ENCODE measurements at regions not wholly inside any gene's neighbourhood (a gene's known extent, or its start where the extent isn't known, plus 50 kb on each side); places are given as distances from the start of the nearest gene placed in this dataset.

DNA sequence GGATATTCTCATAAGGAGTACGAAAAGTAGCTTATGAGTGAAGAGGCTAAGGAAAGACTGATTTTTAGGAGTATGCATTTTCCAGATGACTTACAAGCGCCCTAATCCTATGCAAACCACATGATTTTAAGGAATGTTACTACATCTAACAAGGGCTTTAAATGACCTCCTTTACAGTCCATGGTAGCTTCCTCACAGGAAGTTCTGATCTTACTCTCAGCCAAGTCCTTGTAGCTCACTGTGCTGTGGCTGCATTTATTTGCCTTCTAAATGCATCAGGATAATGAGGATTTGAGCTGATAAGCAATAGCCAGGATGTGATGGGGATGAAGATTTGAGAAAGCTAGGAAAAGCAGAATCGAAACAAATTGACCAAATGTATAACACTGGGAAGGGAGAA, 896.0 kb downstream of the MCTP2 start:
- TF ChIP-seq, protein P1, sequence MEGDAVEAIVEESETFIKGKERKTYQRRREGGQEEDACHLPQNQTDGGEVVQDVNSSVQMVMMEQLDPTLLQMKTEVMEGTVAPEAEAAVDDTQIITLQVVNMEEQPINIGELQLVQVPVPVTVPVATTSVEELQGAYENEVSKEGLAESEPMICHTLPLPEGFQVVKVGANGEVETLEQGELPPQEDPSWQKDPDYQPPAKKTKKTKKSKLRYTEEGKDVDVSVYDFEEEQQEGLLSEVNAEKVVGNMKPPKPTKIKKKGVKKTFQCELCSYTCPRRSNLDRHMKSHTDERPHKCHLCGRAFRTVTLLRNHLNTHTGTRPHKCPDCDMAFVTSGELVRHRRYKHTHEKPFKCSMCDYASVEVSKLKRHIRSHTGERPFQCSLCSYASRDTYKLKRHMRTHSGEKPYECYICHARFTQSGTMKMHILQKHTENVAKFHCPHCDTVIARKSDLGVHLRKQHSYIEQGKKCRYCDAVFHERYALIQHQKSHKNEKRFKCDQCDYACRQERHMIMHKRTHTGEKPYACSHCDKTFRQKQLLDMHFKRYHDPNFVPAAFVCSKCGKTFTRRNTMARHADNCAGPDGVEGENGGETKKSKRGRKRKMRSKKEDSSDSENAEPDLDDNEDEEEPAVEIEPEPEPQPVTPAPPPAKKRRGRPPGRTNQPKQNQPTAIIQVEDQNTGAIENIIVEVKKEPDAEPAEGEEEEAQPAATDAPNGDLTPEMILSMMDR (IDR thresholded peaks at IDR 0.05; ENCODE audit: insufficient read depth, low read length): no peak
- TF ChIP-seq POLR2AphosphoS5 (IDR thresholded peaks at IDR 0.05; ENCODE audit: low read depth) (no peak), SPI1 (IDR thresholded peaks at IDR 0.05; ENCODE audit: borderline replicate concordance, low read depth) (no peak)
- TF ChIP-seq, protein P2, sequence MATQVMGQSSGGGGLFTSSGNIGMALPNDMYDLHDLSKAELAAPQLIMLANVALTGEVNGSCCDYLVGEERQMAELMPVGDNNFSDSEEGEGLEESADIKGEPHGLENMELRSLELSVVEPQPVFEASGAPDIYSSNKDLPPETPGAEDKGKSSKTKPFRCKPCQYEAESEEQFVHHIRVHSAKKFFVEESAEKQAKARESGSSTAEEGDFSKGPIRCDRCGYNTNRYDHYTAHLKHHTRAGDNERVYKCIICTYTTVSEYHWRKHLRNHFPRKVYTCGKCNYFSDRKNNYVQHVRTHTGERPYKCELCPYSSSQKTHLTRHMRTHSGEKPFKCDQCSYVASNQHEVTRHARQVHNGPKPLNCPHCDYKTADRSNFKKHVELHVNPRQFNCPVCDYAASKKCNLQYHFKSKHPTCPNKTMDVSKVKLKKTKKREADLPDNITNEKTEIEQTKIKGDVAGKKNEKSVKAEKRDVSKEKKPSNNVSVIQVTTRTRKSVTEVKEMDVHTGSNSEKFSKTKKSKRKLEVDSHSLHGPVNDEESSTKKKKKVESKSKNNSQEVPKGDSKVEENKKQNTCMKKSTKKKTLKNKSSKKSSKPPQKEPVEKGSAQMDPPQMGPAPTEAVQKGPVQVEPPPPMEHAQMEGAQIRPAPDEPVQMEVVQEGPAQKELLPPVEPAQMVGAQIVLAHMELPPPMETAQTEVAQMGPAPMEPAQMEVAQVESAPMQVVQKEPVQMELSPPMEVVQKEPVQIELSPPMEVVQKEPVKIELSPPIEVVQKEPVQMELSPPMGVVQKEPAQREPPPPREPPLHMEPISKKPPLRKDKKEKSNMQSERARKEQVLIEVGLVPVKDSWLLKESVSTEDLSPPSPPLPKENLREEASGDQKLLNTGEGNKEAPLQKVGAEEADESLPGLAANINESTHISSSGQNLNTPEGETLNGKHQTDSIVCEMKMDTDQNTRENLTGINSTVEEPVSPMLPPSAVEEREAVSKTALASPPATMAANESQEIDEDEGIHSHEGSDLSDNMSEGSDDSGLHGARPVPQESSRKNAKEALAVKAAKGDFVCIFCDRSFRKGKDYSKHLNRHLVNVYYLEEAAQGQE (IDR thresholded peaks at IDR 0.05; ENCODE audit: insufficient replicate concordance, low read depth): no peak
